ENCODE measurements at regions not wholly inside any gene's neighbourhood (a gene's known extent, or its start where the extent isn't known, plus 50 kb on each side); places are given as distances from the start of the nearest gene placed in this dataset.

- TF ChIP-seq EZH2 (IDR thresholded peaks at IDR 0.05; ENCODE audit: insufficient read depth, low read length): no peak
- no peak for TF ChIP-seq CTCF (IDR thresholded peaks at IDR 0.05; ENCODE audit: insufficient read depth, low read depth, low read length)
- FAIRE-seq (no peak), DNase-seq (ENCODE audit: low read depth) (no peak)
- H3K4me2 ChIP-seq (ENCODE audit: low read length): no peak overlapping the region
- no peaks in the 10 kb centered on the region for H4K20me1 ChIP-seq (ENCODE audit: insufficient read depth, low read length)
- no peak overlapping the region for H3K9ac ChIP-seq (ENCODE audit: low read length)
- Mint-ChIP-seq H3K36me3 (ENCODE audit: low read depth, unreplicated experiment) (no peaks in the 10 kb centered on the region), H3K27ac (ENCODE audit: unreplicated experiment) (no peak overlapping the region), H3K27me3 (ENCODE audit: low read depth, unreplicated experiment) (no peaks in the 10 kb centered on the region), H3K4me1 (ENCODE audit: low read depth, unreplicated experiment) (no peaks in the 10 kb centered on the region), H3K4me3 (ENCODE audit: unreplicated experiment) (no peak overlapping the region), H3K9me3 (ENCODE audit: unreplicated experiment) (peaks cover 7% of the 10 kb centered on the region)
- H3K27me3 ChIP-seq (ENCODE audit: insufficient read depth, low read length): no peaks in the 10 kb centered on the region
- no peak overlapping the region for H3K27ac ChIP-seq (ENCODE audit: low read depth, low read length)
- no peaks in the 10 kb centered on the region for H3K4me1 ChIP-seq (ENCODE audit: insufficient read depth, low read length)
- H3K79me2 ChIP-seq (ENCODE audit: insufficient read depth, low read length): no peaks in the 10 kb centered on the region
- no peak overlapping the region for H2AFZ ChIP-seq (ENCODE audit: low read depth, low read length)
- no peak overlapping the region for H3K4me3 ChIP-seq (ENCODE audit: insufficient read depth, low read depth, low read length)
- peaks cover 2% of the 10 kb centered on the region for H3K9me3 ChIP-seq (ENCODE audit: insufficient read depth, low read depth, low read length)
- H3K36me3 ChIP-seq (ENCODE audit: insufficient read depth, low read length): no peaks in the 10 kb centered on the region
Measured at GRCh38 chr7:118836933-118837332, 612.4 kb downstream of the ANKRD7 start.

- Histone ChIP-seq H3K36me3 (ENCODE audit: insufficient read depth, low read length) (no peaks in the 10 kb centered on the region), H3K79me2 (ENCODE audit: insufficient read depth, low read length) (no peaks in the 10 kb centered on the region), H4K20me1 (ENCODE audit: insufficient read depth, low read length) (no peaks in the 10 kb centered on the region), H3K27me3 (ENCODE audit: insufficient read depth, low read length) (no peaks in the 10 kb centered on the region), H3K4me2 (ENCODE audit: low read length) (no peak overlapping the region), H2AFZ (ENCODE audit: low read depth, low read length) (no peak overlapping the region), H3K9ac (ENCODE audit: low read length) (no peak overlapping the region), H3K27ac (ENCODE audit: low read depth, low read length) (no peak overlapping the region), H3K4me1 (ENCODE audit: insufficient read depth, low read length) (no peaks in the 10 kb centered on the region), H3K4me3 (ENCODE audit: insufficient read depth, low read depth, low read length) (no peak overlapping the region), H3K9me3 (ENCODE audit: insufficient read depth, low read depth, low read length) (peaks cover 2% of the 10 kb centered on the region)
- no peaks in the 10 kb centered on the region for H3K4me1 Mint-ChIP-seq (ENCODE audit: low read depth, unreplicated experiment)
- no peaks in the 10 kb centered on the region for H3K9me3 Mint-ChIP-seq (ENCODE audit: unreplicated experiment)
- H3K27ac Mint-ChIP-seq (ENCODE audit: unreplicated experiment): no peak overlapping the region
- DNase-seq (ENCODE audit: low read depth): no peak
- no peaks in the 10 kb centered on the region for H3K27me3 Mint-ChIP-seq (ENCODE audit: low read depth, unreplicated experiment)
- TF ChIP-seq EZH2 (IDR thresholded peaks at IDR 0.05; ENCODE audit: insufficient read depth, low read length): no peak
- no peak overlapping the region for H3K4me3 Mint-ChIP-seq (ENCODE audit: unreplicated experiment)
- no peaks in the 10 kb centered on the region for H3K36me3 Mint-ChIP-seq (ENCODE audit: low read depth, unreplicated experiment)
- FAIRE-seq: no peak
Measured at GRCh38 chr7:118839515-118839914, 615.0 kb downstream of the ANKRD7 start.

GRCh38 chr7:118843456-118843855 is 619.0 kb downstream of the ANKRD7 start:
- TF ChIP-seq CTCF (IDR thresholded peaks at IDR 0.05; ENCODE audit: insufficient read depth, low read depth, low read length): no peak
- TF ChIP-seq EZH2 (IDR thresholded peaks at IDR 0.05; ENCODE audit: insufficient read depth, low read length): no peak
- Histone ChIP-seq H3K4me1 (ENCODE audit: insufficient read depth, low read length) (no peaks in the 10 kb centered on the region), H3K27ac (ENCODE audit: low read depth, low read length) (no peak overlapping the region), H3K36me3 (ENCODE audit: insufficient read depth, low read length) (no peaks in the 10 kb centered on the region), H3K27me3 (ENCODE audit: insufficient read depth, low read length) (no peaks in the 10 kb centered on the region), H4K20me1 (ENCODE audit: insufficient read depth, low read length) (no peaks in the 10 kb centered on the region), H3K79me2 (ENCODE audit: insufficient read depth, low read length) (no peaks in the 10 kb centered on the region), H3K9ac (ENCODE audit: low read length) (no peak overlapping the region), H3K4me3 (ENCODE audit: insufficient read depth, low read depth, low read length) (no peak overlapping the region), H2AFZ (ENCODE audit: low read depth, low read length) (no peak overlapping the region), H3K9me3 (ENCODE audit: insufficient read depth, low read depth, low read length) (peaks cover 2% of the 10 kb centered on the region), H3K4me2 (ENCODE audit: low read length) (no peak overlapping the region)
- no peak for FAIRE-seq
- no peak for DNase-seq (ENCODE audit: low read depth)
- no peak overlapping the region for H3K27ac Mint-ChIP-seq (ENCODE audit: unreplicated experiment)
- no peaks in the 10 kb centered on the region for H3K4me1 Mint-ChIP-seq (ENCODE audit: low read depth, unreplicated experiment)
- no peaks in the 10 kb centered on the region for H3K27me3 Mint-ChIP-seq (ENCODE audit: low read depth, unreplicated experiment)
- H3K36me3 Mint-ChIP-seq (ENCODE audit: low read depth, unreplicated experiment): no peaks in the 10 kb centered on the region
- H3K9me3 Mint-ChIP-seq (ENCODE audit: unreplicated experiment): no peaks in the 10 kb centered on the region
- no peak overlapping the region for H3K4me3 Mint-ChIP-seq (ENCODE audit: unreplicated experiment)

All from astrocyte (in vitro differentiated cells and primary cell).